Gastrocnemius medialis (tissue), 4 donors: ENCODE measurements at regions not wholly inside any gene's neighbourhood (a gene's known extent, or its start where the extent isn't known, plus 50 kb on each side); places are given as distances from the start of the nearest gene placed in this dataset.

Source experiments
- ATAC-seq, 2 donors: fragments of 150-250 bp; one replicate each; pipeline ENCODE4 v1.9.1; 2016
- DNase-seq, 2 donors: peaks; one replicate each; pipeline ENCODE4 v3.0.0-alpha.2; 2019
- H3K27ac ChIP-seq, 4 donors: fragments of 200-600 bp; sonication (generic); 1 replicate in 1 of 4; 2 replicates in 3 of 4; pipeline ENCODE4 v1.5.1; 2016 to 2018; ENCODE audit warnings: mild to moderate bottlenecking in 2 of 4, moderate library complexity in 1 of 4
- H3K27me3 ChIP-seq, 3 donors: fragments of 200-600 bp; sonication (generic) in 2 of 3; 1 replicate in 1 of 3; 2 replicates in 2 of 3; pipeline versions ENCODE4 v1.5.1 to v1.6.0; 2016 to 2019; ENCODE audit warnings: mild to moderate bottlenecking in 1 of 3, moderate library complexity in 1 of 3
- H3K36me3 ChIP-seq, 2 donors: fragments of 200-600 bp; sonication (generic) in 1 of 2; one replicate each; pipeline ENCODE4 v1.5.1; 2017 to 2018
- H3K4me1 ChIP-seq, 2 donors: fragments of 200-600 bp; sonication (generic) in 1 of 2; one replicate each; pipeline ENCODE4 v1.5.1; 2016 to 2017; ENCODE audit warnings: mild to moderate bottlenecking in 2 of 2
- H3K4me3 ChIP-seq, 4 donors: fragments of 200-600 bp; sonication (generic) in 3 of 4; 1 replicate in 1 of 4; 2 replicates in 3 of 4; pipeline ENCODE4 v1.5.1; 2016 to 2019; ENCODE audit warnings: mild to moderate bottlenecking in 2 of 4
- H3K9me3 ChIP-seq, 3 donors: fragments of 200-600 bp; sonication (generic) in 2 of 3; 1 replicate in 1 of 3; 2 replicates in 2 of 3; pipeline ENCODE4 v1.5.1; 2016 to 2019
- POLR2A ChIP-seq, 2 donors: fragments of 450-650 bp; IDR thresholded peaks; one replicate each; pipeline ENCODE4 v1.6.1; 2017; ENCODE audit warnings: antibody characterized with exemption in 2 of 2, mild to moderate bottlenecking in 2 of 2, moderate library complexity in 2 of 2
- in situ Hi-C, 4 donors: fragments of 200-750 bp; cut with MboI; loops; one replicate each; pipeline versions ENCODE4 v1.15.0 to v1.8.0; 2017; ENCODE audit warnings: low sequenced_read_pairs in 4 of 4
- intact Hi-C: fragments of 100-400 bp; cut with DNase I; formaldehyde crosslinking; loops from one replicate; pipeline ENCODE4 v1.15.1; 2023; ENCODE audit warnings: low total_unique reads
- TF ChIP-seq, protein P1 (sequence below), 5 experiments: fragments of 450-650 bp in 3 of 5; fragments of 200-600 bp in 2 of 5; sonication (generic) in 2 of 5; IDR thresholded peaks in 4 of 5; conservative IDR thresholded peaks in 1 of 5; 1 replicate in 4 of 5; 2 replicates in 1 of 5; pipeline ENCODE4 v1.5.1; 2016 to 2019; ENCODE audit warnings: antibody characterized with exemption in 5 of 5, mild to moderate bottlenecking in 3 of 5, moderate library complexity in 3 of 5

DNA sequence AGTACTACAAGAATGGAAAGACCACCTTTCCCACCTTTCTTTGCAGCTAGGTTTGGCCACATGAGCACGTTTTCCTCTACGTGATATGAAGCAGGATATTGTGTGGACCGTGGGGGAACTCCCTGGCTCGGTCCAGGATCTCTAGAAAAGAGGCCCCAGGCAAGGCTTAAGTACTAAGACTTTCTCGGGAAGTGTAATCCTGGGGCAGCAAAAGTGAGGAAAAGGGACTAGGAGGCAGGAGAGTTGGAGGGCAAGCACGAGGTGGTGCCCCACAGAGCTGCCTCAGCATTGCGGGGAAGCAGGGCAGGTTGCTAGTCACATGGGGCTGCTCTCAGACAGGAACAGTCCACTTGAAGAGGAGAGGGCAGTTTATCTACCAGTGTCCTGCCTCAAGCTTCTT is 235.1 kb downstream of the GADD45G start:
- no peaks in the 10 kb centered on the region for H3K27me3 ChIP-seq
- DNase-seq (no peak), ATAC-seq (no peak)
- TF ChIP-seq, protein P1, sequence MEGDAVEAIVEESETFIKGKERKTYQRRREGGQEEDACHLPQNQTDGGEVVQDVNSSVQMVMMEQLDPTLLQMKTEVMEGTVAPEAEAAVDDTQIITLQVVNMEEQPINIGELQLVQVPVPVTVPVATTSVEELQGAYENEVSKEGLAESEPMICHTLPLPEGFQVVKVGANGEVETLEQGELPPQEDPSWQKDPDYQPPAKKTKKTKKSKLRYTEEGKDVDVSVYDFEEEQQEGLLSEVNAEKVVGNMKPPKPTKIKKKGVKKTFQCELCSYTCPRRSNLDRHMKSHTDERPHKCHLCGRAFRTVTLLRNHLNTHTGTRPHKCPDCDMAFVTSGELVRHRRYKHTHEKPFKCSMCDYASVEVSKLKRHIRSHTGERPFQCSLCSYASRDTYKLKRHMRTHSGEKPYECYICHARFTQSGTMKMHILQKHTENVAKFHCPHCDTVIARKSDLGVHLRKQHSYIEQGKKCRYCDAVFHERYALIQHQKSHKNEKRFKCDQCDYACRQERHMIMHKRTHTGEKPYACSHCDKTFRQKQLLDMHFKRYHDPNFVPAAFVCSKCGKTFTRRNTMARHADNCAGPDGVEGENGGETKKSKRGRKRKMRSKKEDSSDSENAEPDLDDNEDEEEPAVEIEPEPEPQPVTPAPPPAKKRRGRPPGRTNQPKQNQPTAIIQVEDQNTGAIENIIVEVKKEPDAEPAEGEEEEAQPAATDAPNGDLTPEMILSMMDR (IDR thresholded peaks at IDR 0.05 in 4 of 5, conservative IDR thresholded peaks at IDR 0.05 in 1 of 5), result no peak
- H3K4me3 ChIP-seq, result no peak overlapping the region
- no peak overlapping the region for H3K27ac ChIP-seq
- H3K4me1 ChIP-seq, result no peaks in the 10 kb centered on the region
- H3K36me3 ChIP-seq, result no peaks in the 10 kb centered on the region
- in situ Hi-C loops (no loop called here), intact Hi-C loops (no loop called here)
- H3K9me3 ChIP-seq, result no peaks in the 10 kb centered on the region

DNA sequence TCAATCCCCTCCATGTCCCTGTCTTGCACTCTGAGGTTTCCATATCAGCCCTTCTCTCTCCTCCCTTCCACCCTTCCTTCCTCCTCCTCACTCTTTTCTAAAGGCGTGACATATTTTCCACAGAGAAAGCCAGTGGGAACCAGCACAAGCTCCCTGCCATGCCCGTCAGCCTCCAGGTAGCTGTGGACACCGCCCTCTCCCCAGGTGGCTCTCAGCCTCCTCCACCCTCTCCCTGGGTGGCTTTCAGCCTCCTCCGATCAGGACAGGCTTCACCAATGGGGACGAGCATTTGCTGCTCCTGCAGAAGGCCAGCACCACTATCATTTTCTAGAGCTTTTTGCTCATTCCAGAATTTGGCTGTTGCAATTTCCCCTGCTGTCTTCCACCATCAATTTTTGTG is 236.6 kb downstream of the GADD45G start:
- H3K27ac ChIP-seq, result no peak overlapping the region
- no peaks in the 10 kb centered on the region for H3K36me3 ChIP-seq
- TF ChIP-seq, protein P1 (IDR thresholded peaks at IDR 0.05 in 4 of 5, conservative IDR thresholded peaks at IDR 0.05 in 1 of 5), result no peak
- TF ChIP-seq POLR2A (IDR thresholded peaks at IDR 0.05), result no peak
- no peak overlapping the region for H3K4me3 ChIP-seq
- H3K27me3 ChIP-seq, result no peaks in the 10 kb centered on the region
- in situ Hi-C loops, result no loop called here
- intact Hi-C loops, result no loop called here
- H3K9me3 ChIP-seq, result no peaks in the 10 kb centered on the region
- no peak for DNase-seq
- no peak for ATAC-seq
- H3K4me1 ChIP-seq, result no peaks in the 10 kb centered on the region

DNA sequence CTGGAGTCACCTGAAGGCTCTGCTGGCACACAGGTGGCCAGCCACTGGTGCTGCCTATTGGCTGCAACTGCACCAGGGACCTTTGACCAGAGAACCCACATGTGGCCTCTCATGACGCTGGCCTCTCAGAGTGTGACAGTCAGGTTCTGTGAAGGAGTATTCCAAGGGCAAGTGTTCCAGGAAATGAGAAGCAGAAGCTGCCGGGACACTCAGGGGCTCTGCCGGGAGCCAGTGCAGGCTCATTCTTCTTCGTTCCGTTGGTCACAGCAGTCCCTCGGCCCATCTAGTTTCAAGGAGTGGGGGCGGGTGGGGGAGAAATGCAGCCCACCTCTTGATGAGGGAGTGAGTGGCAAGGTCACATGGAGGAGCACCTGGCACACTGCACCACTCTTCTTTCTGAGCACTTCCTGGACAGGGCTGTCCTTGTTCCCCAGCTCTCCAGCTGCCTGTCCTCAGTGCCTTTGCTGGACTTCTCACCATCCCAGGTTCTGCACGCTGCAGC is 237.5 kb downstream of the GADD45G start:
- in situ Hi-C loops (no loop called here), intact Hi-C loops (no loop called here)
- Histone ChIP-seq H3K27ac (no peak overlapping the region), H3K4me1 (no peaks in the 10 kb centered on the region), H3K9me3 (no peaks in the 10 kb centered on the region), H3K36me3 (no peaks in the 10 kb centered on the region), H3K4me3 (no peak overlapping the region), H3K27me3 (no peaks in the 10 kb centered on the region)
- ATAC-seq, result no peak
- no peak for DNase-seq
- TF ChIP-seq POLR2A (IDR thresholded peaks at IDR 0.05), result no peak
- TF ChIP-seq, protein P1 (IDR thresholded peaks at IDR 0.05 in 4 of 5, conservative IDR thresholded peaks at IDR 0.05 in 1 of 5), result no peak

DNA sequence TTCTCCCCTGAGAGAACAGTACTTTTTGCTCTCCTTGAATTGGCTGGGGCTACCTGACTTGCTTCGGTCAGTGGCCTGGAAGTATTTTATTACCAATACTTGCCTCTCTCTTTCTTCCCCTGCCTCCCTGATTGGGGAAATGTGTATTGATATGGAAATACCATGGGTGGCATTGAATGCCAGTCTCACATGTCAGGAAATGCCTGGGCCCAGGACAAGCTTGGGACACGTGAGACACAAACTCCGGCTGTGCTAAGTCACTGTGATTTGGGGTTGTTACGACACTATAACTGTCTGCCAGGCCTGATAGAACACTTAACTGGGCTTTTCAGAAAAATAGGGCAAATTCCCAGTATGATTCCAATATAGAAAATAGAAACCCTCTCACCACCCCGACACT is 238.3 kb downstream of the GADD45G start:
- in situ Hi-C loops (no loop called here), intact Hi-C loops (no loop called here)
- no peak overlapping the region for H3K4me3 ChIP-seq
- no peaks in the 10 kb centered on the region for H3K9me3 ChIP-seq
- no peaks in the 10 kb centered on the region for H3K36me3 ChIP-seq
- no peaks in the 10 kb centered on the region for H3K4me1 ChIP-seq
- H3K27me3 ChIP-seq, result no peaks in the 10 kb centered on the region
- no peak overlapping the region for H3K27ac ChIP-seq
- no peak for TF ChIP-seq POLR2A (IDR thresholded peaks at IDR 0.05)
- TF ChIP-seq, protein P1 (IDR thresholded peaks at IDR 0.05 in 4 of 5, conservative IDR thresholded peaks at IDR 0.05 in 1 of 5), result no peak
- no peak for DNase-seq
- ATAC-seq, result no peak

DNA sequence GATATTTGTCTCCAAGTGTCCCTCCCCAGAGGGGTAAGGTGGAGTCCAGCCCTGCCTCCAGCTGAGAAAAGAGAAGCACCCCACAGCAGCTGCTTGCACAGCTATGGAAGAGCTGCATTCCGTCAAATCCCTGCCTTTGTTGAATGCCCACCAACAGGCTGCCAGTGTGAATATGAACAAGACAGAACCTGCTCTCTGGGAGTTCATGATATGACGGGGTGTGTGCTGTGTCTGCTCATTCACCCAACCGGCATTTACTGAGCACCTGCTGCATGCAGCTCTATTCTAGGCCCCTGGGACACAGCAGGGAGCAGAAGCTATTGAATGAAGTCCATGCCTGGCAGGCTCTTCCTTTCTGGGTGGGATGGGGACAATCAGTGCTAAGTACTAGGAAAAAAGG is 238.8 kb downstream of the GADD45G start:
- intact Hi-C loops, result no loop called here
- no peak overlapping the region for H3K27ac ChIP-seq
- no peak overlapping the region for H3K4me3 ChIP-seq
- H3K27me3 ChIP-seq, result no peaks in the 10 kb centered on the region
- TF ChIP-seq, protein P1 (IDR thresholded peaks at IDR 0.05 in 4 of 5, conservative IDR thresholded peaks at IDR 0.05 in 1 of 5), result no peak
- no peak for TF ChIP-seq POLR2A (IDR thresholded peaks at IDR 0.05)
- no peaks in the 10 kb centered on the region for H3K36me3 ChIP-seq
- ATAC-seq (no peak), DNase-seq (no peak)
- H3K4me1 ChIP-seq, result no peaks in the 10 kb centered on the region
- in situ Hi-C loops, result no loop called here
- no peaks in the 10 kb centered on the region for H3K9me3 ChIP-seq
